ENCODE measurements at regions not wholly inside any gene's neighbourhood (a gene's known extent, or its start where the extent isn't known, plus 50 kb on each side); places are given as distances from the start of the nearest gene placed in this dataset.

DNA sequence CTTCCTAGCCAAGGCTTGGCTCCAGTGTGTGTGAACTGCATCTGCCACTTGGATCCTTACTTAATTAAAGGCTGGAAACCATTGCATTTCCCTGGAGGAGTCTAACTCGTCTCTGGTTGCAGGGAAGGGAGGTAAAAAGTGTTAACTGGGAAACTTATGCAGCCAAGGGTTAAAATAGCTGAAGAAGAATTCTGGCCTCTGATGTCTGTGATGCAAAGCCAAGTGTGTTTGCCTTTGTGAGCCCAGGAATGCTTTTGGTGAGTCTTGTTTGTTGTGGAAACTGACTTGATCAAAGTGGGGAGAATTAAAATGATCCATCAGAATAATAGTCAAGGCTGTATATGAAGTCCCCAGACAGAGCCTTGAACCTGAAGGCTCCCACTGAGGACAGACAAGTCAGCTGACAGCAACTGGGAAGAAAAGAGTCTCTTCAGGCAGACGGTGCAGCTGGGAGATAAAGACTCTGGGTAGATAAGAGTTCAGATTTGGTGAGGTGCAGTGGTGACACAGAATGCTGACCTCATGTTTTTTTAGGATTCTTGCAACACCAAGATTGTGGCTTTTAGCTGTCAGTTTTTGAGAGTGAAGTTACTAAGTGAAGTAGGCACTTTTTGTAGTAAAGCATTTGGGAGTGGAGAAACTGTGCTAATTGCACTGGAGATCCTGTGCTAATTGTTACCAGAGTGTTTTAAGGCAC is 59.5 kb upstream of the WLS start:
- DNase-seq, result no peak

DNA sequence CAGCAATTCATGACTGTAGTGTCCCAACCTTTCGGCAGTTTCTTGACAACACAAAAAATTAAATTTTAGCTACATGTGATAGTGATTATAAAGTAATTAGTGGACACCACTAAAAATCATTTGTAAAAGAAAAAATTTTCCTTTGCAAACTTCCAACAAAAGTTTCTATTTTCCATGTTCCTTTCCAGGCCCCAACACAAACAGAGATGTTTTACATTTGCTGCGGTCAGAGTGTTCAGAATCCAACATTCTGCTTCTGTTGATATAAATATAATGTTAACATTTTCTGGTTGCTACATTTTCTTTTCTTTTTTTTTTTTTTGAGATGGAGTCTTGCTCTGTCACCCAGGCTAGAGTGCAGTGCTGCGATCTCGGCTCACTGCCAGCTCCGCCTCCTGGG is 54.9 kb upstream of the WLS start:
- DNase-seq, result no peak

DNA sequence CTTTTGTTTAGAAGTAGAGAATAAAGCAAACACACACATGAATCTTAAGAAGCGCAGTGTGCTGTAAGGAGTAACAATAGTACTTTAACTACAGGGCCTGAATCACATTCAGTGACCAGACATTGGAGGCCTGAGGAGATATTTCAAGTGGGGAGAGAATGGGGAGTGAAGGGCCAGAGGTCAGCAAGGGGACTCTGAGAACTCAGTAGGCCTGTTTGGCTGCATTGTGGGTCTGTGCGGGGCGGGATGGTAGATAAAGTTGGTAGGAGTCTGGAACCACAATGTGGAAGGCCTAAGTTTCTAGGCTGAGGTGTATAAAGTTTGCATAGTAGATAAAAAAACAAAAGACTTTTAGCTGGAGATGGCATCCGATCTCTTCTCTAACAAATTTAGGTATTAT is 52.7 kb upstream of the WLS start:
- DNase-seq, result no peak

DNA sequence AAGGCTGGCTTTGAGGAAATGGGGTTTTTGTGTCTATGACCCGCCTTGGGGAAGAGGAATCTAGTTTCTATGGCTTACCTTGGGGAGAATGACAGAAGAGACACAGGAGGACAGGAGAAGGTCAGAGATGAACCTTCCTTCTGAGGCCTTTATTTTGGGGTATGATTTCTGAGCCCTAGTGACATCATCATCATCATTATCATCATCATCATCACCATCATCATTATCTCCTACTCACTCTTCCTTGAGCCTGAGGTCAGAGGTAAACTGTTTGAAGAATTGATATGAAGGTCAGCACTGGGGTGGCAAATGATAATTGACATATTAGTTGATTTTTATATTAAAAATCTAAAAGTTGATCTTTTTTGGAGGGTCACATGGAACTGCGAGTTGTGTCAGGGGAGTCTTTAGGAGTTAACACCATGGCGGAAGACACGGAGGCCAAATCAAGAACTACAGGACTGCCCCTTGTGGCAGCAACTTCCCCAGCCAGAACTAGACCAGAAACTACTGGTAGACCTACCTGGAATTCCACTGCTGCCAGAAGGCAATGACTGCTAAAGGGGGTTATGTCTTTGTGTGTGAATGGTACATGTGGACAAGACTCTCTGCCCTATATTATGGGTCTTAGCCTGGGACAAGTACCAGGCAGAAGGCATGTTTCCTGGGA is 49.8 kb upstream of the WLS start:
- no peak for DNase-seq

All from NCI-H2029 (cell line).